SU-DHL-6 (cell line): ENCODE measurements at regions not wholly inside any gene's neighbourhood (a gene's known extent, or its start where the extent isn't known, plus 50 kb on each side); places are given as distances from the start of the nearest gene placed in this dataset.

ENCODE experiments used
- H2AFZ ChIP-seq: fragments of 200-600 bp; sonication (generic); 2 replicates; pipeline ENCODE4 v1.6.1; 2014; ENCODE audit warnings: low read depth, mild to moderate bottlenecking, moderate library complexity, mixed read lengths, antibody characterized with exemption, low read length; ENCODE audit not compliant: severe bottlenecking
- H3F3A ChIP-seq: fragments of 200-600 bp; shearing (Covaris generic); 2 replicates; pipeline ENCODE4 v1.6.0; 2016; ENCODE audit warnings: antibody characterized with exemption, mild to moderate bottlenecking; ENCODE audit not compliant: insufficient read depth
- H3K27ac ChIP-seq: fragments of 200-600 bp; sonication (generic); 2 replicates; pipeline ENCODE4 v1.5.1; 2016; ENCODE audit warnings: low read depth, mild to moderate bottlenecking, low read length, moderate library complexity, mixed read lengths
- H3K27me3 ChIP-seq: fragments of 200-600 bp; sonication (generic), shearing (Covaris generic); 2 replicates; pipeline ENCODE4 v1.6.0; 2014; ENCODE audit warnings: mild to moderate bottlenecking, low read length
- H3K36me3 ChIP-seq: fragments of 200-600 bp; sonication (generic); 2 replicates; pipeline ENCODE4 v1.6.1; 2014; ENCODE audit warnings: mild to moderate bottlenecking, low read length, mixed read lengths
- H3K4me2 ChIP-seq: fragments of 300-600, 200-600 bp; shearing (Covaris generic), sonication (generic); 2 replicates; pipeline ENCODE4 v1.6.0; 2014; ENCODE audit warnings: low read length, low read depth, mild to moderate bottlenecking; ENCODE audit not compliant: poor library complexity, severe bottlenecking
- H3K4me3 ChIP-seq: fragments of 200-600 bp; sonication (generic); 2 replicates; pipeline ENCODE4 v1.5.1; 2014; ENCODE audit warnings: antibody characterized with exemption, low read length, mild to moderate bottlenecking, mixed read lengths; ENCODE audit not compliant: insufficient read depth, poor library complexity, severe bottlenecking
- H3K79me2 ChIP-seq: fragments of 200-600 bp; sonication (generic); 2 replicates; pipeline ENCODE4 v1.6.1; 2014; ENCODE audit warnings: mild to moderate bottlenecking, low read length, moderate library complexity; ENCODE audit not compliant: insufficient read depth
- H3K9ac ChIP-seq: fragments of 200-600 bp; sonication (generic); 2 replicates; pipeline ENCODE4 v1.7.0; 2014; ENCODE audit warnings: mild to moderate bottlenecking, low read length
- H3K9me2 ChIP-seq: fragments of 200-600 bp; sonication (generic); replicated peaks from 2 replicates; pipeline ENCODE4 v1.6.1; 2014; ENCODE audit warnings: low read length; ENCODE audit not compliant: insufficient read depth
- H3K9me3 ChIP-seq: fragments of 200-600 bp; sonication (generic); 2 replicates; pipeline ENCODE4 v1.6.1; 2014; ENCODE audit warnings: low read length, mixed read lengths; ENCODE audit not compliant: insufficient read depth
- H4K20me1 ChIP-seq: fragments of 200-600 bp; sonication (generic); 2 replicates; pipeline ENCODE4 v1.6.1; 2014; ENCODE audit warnings: low read depth, mild to moderate bottlenecking, antibody characterized with exemption, low read length, moderate library complexity, mixed read lengths
- CTCF ChIP-seq: fragments of 200-600 bp; sonication (generic); IDR thresholded peaks from one replicate; pipeline ENCODE4 v1.5.1; 2017; ENCODE audit warnings: antibody characterized with exemption, mild to moderate bottlenecking, low read length, moderate library complexity; ENCODE audit not compliant: insufficient read depth, poor library complexity, severe bottlenecking
- EZH2phosphoT487 ChIP-seq: fragments of 200-600 bp; sonication (generic), shearing (Covaris generic); conservative IDR thresholded peaks from 2 replicates; pipeline ENCODE4 v1.6.1; 2018; ENCODE audit warnings: mild to moderate bottlenecking, antibody characterized with exemption, low read length, moderate library complexity, mixed read lengths

GRCh38 chr3:18937574-18937973, 210.7 kb upstream of the KCNH8 start:
- H3K9ac ChIP-seq: no peak overlapping the region
- no peaks in the 10 kb centered on the region for H4K20me1 ChIP-seq
- H3K27me3 ChIP-seq: no peaks in the 10 kb centered on the region
- no peaks in the 10 kb centered on the region for H3F3A ChIP-seq
- no peak overlapping the region for H3K4me3 ChIP-seq
- H2AFZ ChIP-seq: no peak overlapping the region
- H3K4me2 ChIP-seq: no peak overlapping the region
- no peaks in the 10 kb centered on the region for H3K79me2 ChIP-seq
- H3K27ac ChIP-seq: no peak overlapping the region
- H3K9me3 ChIP-seq: no peaks in the 10 kb centered on the region
- no peaks in the 10 kb centered on the region for H3K9me2 ChIP-seq
- H3K36me3 ChIP-seq: no peaks in the 10 kb centered on the region
- TF ChIP-seq CTCF: no peak
- no peak for TF ChIP-seq EZH2phosphoT487

- Histone ChIP-seq H3K9ac (no peak overlapping the region), H3K9me3 (no peaks in the 10 kb centered on the region), H3K27ac (no peak overlapping the region), H3K9me2 (no peaks in the 10 kb centered on the region), H2AFZ (no peak overlapping the region), H3K4me2 (no peak overlapping the region), H3K79me2 (no peaks in the 10 kb centered on the region), H3F3A (no peaks in the 10 kb centered on the region), H3K27me3 (no peaks in the 10 kb centered on the region), H4K20me1 (no peaks in the 10 kb centered on the region), H3K4me3 (no peak overlapping the region), H3K36me3 (no peaks in the 10 kb centered on the region)
- no peak for TF ChIP-seq CTCF
- TF ChIP-seq EZH2phosphoT487: no peak
Observed at GRCh38 chr3:18919158-18919557, 229.2 kb upstream of the KCNH8 start.

GRCh38 chr3:18917923-18918322, 230.4 kb upstream of the KCNH8 start:
- Histone ChIP-seq H2AFZ (no peak overlapping the region), H3F3A (no peaks in the 10 kb centered on the region), H3K9ac (no peak overlapping the region), H3K4me2 (no peak overlapping the region), H3K27me3 (no peaks in the 10 kb centered on the region), H3K9me3 (no peaks in the 10 kb centered on the region), H3K27ac (no peak overlapping the region), H3K36me3 (no peaks in the 10 kb centered on the region), H4K20me1 (0 out of 2 replicates have a peak, but pooled peaks cover 3% of the 10 kb centered on the region), H3K79me2 (no peaks in the 10 kb centered on the region), H3K9me2 (no peaks in the 10 kb centered on the region), H3K4me3 (no peak overlapping the region)
- TF ChIP-seq CTCF (no peak), EZH2phosphoT487 (no peak)
